ENCODE measurements at regions not wholly inside any gene's neighbourhood (a gene's known extent, or its start where the extent isn't known, plus 50 kb on each side); places are given as distances from the start of the nearest gene placed in this dataset.

DNA sequence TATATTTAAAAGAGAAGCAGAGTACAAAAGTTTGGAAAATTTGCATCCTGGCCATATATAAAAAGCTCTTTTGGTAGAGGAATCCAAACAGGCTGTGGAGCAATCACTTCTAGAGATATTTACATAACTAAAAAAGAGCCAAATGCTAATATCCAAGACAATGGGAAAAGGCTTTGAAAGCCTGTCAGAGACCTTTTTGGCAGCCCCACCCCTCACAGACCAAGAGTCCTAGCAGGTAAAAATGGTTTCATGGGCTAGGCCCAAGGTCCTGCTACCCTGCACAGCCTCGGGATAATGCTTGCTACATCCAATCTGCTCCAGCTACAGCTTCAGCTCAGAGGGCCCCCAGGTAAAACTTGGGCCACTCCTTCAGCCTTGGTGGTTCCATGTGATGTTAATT is 430.2 kb upstream of the KCND2 start:
- POLR2A ChIA-PET = no interaction called here
- BruUV-seq (replicated peaks) = no TSS peak
- peaks cover 30% of the 10 kb centered on the region for H3K27me3 Mint-ChIP-seq (ENCODE audit: insufficient read depth, unreplicated experiment)
- H3K27ac Mint-ChIP-seq (ENCODE audit: low read depth, unreplicated experiment) = no peak overlapping the region
- DNase-seq (ENCODE audit: unreplicated experiment) = no peak
- H3K9me3 Mint-ChIP-seq (ENCODE audit: unreplicated experiment) = no peaks in the 10 kb centered on the region
- no peak overlapping the region for H3K4me3 Mint-ChIP-seq (ENCODE audit: unreplicated experiment)
- intact Hi-C loops (cut with micrococcal nuclease) = no loop called here
- CTCF ChIA-PET = no interaction called here
- no peaks in the 10 kb centered on the region for H3K4me1 Mint-ChIP-seq (ENCODE audit: insufficient read depth, unreplicated experiment)
- H3K36me3 Mint-ChIP-seq (ENCODE audit: insufficient read depth, unreplicated experiment) = no peaks in the 10 kb centered on the region
- TF ChIP-seq, protein P1, sequence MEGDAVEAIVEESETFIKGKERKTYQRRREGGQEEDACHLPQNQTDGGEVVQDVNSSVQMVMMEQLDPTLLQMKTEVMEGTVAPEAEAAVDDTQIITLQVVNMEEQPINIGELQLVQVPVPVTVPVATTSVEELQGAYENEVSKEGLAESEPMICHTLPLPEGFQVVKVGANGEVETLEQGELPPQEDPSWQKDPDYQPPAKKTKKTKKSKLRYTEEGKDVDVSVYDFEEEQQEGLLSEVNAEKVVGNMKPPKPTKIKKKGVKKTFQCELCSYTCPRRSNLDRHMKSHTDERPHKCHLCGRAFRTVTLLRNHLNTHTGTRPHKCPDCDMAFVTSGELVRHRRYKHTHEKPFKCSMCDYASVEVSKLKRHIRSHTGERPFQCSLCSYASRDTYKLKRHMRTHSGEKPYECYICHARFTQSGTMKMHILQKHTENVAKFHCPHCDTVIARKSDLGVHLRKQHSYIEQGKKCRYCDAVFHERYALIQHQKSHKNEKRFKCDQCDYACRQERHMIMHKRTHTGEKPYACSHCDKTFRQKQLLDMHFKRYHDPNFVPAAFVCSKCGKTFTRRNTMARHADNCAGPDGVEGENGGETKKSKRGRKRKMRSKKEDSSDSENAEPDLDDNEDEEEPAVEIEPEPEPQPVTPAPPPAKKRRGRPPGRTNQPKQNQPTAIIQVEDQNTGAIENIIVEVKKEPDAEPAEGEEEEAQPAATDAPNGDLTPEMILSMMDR (IDR thresholded peaks at IDR 0.05; ENCODE audit: unreplicated experiment) = no peak

DNA sequence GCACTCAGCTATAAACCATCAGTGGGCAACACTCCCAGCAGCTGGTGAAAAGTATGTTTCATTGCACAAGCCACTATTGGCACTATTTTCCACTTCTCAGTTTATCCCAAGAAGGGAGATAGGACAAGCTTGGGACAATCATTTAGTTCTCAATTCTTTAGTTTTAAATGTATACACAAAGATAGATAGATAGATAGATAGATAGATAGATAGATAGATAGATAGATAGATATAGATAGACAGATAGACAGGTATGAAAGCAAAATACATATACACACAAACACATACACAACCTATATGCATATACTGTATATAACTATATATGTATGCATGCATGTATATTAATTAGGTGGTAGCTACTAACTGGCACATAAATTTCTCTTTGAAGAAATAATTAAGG is 411.6 kb upstream of the KCND2 start:
- Mint-ChIP-seq H3K27me3 (ENCODE audit: insufficient read depth, unreplicated experiment) (no peaks in the 10 kb centered on the region), H3K27ac (ENCODE audit: low read depth, unreplicated experiment) (no peak overlapping the region), H3K4me1 (ENCODE audit: insufficient read depth, unreplicated experiment) (no peaks in the 10 kb centered on the region), H3K9me3 (ENCODE audit: unreplicated experiment) (no peaks in the 10 kb centered on the region), H3K4me3 (ENCODE audit: unreplicated experiment) (no peak overlapping the region), H3K36me3 (ENCODE audit: insufficient read depth, unreplicated experiment) (no peaks in the 10 kb centered on the region)
- TF ChIP-seq, protein P1 (IDR thresholded peaks at IDR 0.05; ENCODE audit: unreplicated experiment) = no peak
- intact Hi-C loops (cut with micrococcal nuclease) = no loop called here
- ChIA-PET POLR2A (no interaction called here), CTCF (no interaction called here)
- BruUV-seq (replicated peaks) = no TSS peak
- no peak for DNase-seq (ENCODE audit: unreplicated experiment)

DNA sequence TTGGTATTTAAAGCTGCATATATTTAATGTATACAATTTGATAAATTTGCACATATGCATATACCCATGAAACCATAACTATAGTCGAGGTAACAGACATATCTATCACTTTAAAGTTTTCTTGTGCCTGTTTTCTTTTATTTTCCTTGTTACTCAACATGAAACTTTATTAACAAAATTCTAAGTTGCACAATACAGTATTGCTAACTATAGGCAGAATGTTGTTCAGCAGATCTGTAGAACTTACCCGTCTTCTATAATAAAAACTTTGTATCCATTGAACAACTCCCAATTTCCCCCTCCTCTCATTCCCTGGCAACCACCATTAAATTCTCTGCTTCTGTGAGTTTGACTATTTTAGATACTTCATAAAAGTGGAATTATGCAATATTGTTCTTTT is 404.6 kb upstream of the KCND2 start:
- DNase-seq (ENCODE audit: unreplicated experiment) = no peak
- intact Hi-C loops (cut with micrococcal nuclease) = no loop called here
- no TSS peak for BruUV-seq (replicated peaks)
- Mint-ChIP-seq H3K9me3 (ENCODE audit: unreplicated experiment) (no peaks in the 10 kb centered on the region), H3K4me1 (ENCODE audit: insufficient read depth, unreplicated experiment) (no peaks in the 10 kb centered on the region), H3K4me3 (ENCODE audit: unreplicated experiment) (no peak overlapping the region), H3K36me3 (ENCODE audit: insufficient read depth, unreplicated experiment) (no peaks in the 10 kb centered on the region), H3K27me3 (ENCODE audit: insufficient read depth, unreplicated experiment) (no peaks in the 10 kb centered on the region), H3K27ac (ENCODE audit: low read depth, unreplicated experiment) (no peak overlapping the region)
- CTCF ChIA-PET = no interaction called here
- TF ChIP-seq, protein P1 (IDR thresholded peaks at IDR 0.05; ENCODE audit: unreplicated experiment) = no peak
- POLR2A ChIA-PET = no interaction called here

DNA sequence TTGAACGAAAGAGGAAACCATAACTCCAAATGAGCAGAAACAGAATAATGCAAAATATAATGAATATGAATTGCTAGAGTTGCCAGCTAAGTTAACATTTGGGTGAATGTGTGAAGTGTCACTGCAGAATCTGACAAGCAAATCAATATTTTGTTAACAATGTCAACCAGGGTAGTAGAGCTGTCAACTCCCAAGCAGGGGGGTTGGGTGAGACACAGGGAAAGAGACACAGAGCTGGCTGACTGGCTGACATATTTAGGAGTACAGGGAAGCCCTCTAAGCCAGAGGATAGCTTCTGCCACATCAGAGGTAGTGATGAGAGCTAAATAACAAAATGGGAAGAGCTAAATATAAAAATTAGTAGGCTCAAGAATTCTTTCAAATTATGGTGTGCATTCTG is 393.1 kb upstream of the KCND2 start:
- no peaks in the 10 kb centered on the region for H3K4me1 Mint-ChIP-seq (ENCODE audit: insufficient read depth, unreplicated experiment)
- H3K27ac Mint-ChIP-seq (ENCODE audit: low read depth, unreplicated experiment) = no peak overlapping the region
- DNase-seq (ENCODE audit: unreplicated experiment) = no peak
- H3K4me3 Mint-ChIP-seq (ENCODE audit: unreplicated experiment) = no peak overlapping the region
- intact Hi-C loops (cut with micrococcal nuclease) = no loop called here
- BruUV-seq (replicated peaks) = no TSS peak
- peaks cover 11% of the 10 kb centered on the region for H3K27me3 Mint-ChIP-seq (ENCODE audit: insufficient read depth, unreplicated experiment)
- ChIA-PET POLR2A (no interaction called here), CTCF (no interaction called here)
- TF ChIP-seq, protein P1 (IDR thresholded peaks at IDR 0.05; ENCODE audit: unreplicated experiment) = no peak
- no peaks in the 10 kb centered on the region for H3K36me3 Mint-ChIP-seq (ENCODE audit: insufficient read depth, unreplicated experiment)
- H3K9me3 Mint-ChIP-seq (ENCODE audit: unreplicated experiment) = no peaks in the 10 kb centered on the region

Data from MCF 10A (cell line).